Mucosa of stomach (tissue), 1 donor: ENCODE measurements at regions not wholly inside any gene's neighbourhood (a gene's known extent, or its start where the extent isn't known, plus 50 kb on each side); places are given as distances from the start of the nearest gene placed in this dataset.

ENCODE experiments used
- H3K27me3 ChIP-seq: one replicate; pipeline ENCODE4 v1.7.0; 2013; ENCODE audit warnings: mild to moderate bottlenecking, low read length; ENCODE audit not compliant: control insufficient read depth, insufficient read depth
- H3K36me3 ChIP-seq: one replicate; pipeline ENCODE4 v1.7.0; 2013; ENCODE audit warnings: low read length; ENCODE audit not compliant: control insufficient read depth, insufficient read depth
- H3K4me1 ChIP-seq: one replicate; pipeline ENCODE4 v1.7.0; 2013; ENCODE audit warnings: mild to moderate bottlenecking, low read length; ENCODE audit not compliant: control insufficient read depth, insufficient read depth
- H3K4me3 ChIP-seq: one replicate; pipeline ENCODE4 v1.7.0; 2013; ENCODE audit warnings: low read length
- H3K9ac ChIP-seq: one replicate; pipeline ENCODE4 v1.7.0; 2013; ENCODE audit warnings: mild to moderate bottlenecking, low read length, moderate library complexity
- H3K9me3 ChIP-seq: one replicate; pipeline ENCODE4 v1.7.0; 2013; ENCODE audit warnings: mild to moderate bottlenecking, low read length, moderate library complexity; ENCODE audit not compliant: control insufficient read depth
- donor health status: Pancreatic carcinoma.

DNA sequence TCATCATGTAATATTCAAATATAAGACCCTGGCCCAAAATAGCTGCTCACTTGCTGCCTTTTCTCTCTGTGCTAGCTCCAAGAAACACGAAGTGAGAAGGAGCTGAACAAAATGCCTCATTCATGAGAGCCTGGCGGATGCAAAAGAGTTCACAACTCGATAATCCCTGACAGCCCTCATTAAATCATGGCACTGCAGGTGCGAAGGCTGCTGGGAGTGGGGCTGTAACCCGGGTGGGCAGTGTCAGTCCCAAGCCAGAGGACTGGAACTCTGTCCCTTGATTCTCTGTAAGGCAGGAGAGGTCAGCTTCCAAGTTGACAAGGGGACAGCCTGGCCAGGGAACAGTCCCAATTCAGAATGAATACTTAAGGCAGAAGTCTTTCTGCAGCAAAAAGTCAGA lies 318.5 kb downstream of the CDC5L start:
- H3K9ac ChIP-seq: no peak overlapping the region
- no peaks in the 10 kb centered on the region for H3K27me3 ChIP-seq
- H3K4me3 ChIP-seq: no peak overlapping the region
- H3K4me1 ChIP-seq: no peaks in the 10 kb centered on the region
- H3K36me3 ChIP-seq: no peaks in the 10 kb centered on the region
- no peaks in the 10 kb centered on the region for H3K9me3 ChIP-seq

DNA sequence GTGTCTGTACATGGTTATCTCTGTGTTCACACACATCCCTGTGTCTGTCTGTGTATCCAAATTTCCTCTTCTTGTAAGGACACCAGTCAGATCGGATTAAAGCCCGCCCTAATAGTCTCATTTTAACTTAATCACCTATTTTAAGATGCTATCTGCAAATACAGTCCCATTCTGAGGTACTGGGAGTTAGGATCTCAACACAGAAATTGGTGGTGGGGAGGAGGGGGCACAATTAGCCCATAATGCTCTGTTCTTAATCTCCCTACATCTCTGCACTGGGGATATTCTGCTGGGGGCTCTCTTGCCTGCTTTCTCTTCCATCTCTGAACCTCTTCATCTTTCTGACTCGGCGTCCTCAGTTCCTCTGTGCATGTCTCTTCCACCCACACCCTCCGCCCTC lies 320.7 kb downstream of the CDC5L start:
- no peaks in the 10 kb centered on the region for H3K36me3 ChIP-seq
- no peaks in the 10 kb centered on the region for H3K9me3 ChIP-seq
- no peak overlapping the region for H3K4me3 ChIP-seq
- H3K27me3 ChIP-seq: no peaks in the 10 kb centered on the region
- H3K4me1 ChIP-seq: no peaks in the 10 kb centered on the region
- H3K9ac ChIP-seq: no peak overlapping the region

DNA sequence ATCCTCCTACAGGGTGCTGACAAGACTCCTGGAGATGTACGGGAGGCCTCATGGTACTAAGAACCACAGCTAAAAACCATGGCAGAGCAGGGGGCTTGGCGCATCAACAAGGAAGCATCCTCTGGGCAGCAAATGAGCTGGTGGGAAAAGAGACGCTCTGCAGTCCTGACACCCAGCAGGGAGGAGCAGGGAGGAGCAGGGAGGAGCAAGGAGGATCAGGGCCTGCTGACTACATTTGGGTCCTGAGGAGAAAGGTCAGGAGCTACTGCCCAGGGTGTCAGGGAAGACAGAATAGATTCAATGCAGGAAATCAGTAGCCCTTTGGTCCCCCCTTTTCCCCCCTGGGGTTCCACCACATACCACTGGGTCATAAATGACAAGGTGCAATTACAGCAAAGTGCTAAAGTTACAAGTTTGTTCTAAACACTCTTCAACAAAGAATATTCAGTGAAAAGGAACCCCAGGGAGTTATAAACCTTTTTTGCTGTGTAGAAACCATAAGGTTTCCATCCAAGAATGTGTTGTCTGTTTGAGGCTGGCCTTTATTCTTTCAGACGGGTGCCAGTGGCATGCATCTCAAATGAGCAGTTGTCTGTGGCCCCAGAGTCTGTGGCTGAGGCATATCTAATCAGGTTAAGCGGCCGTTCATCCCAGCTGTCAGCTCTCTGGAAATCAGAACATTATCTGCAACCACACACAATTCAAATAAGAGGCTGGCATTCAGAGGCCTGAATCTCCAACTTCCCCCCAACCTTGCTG lies 325.0 kb downstream of the CDC5L start:
- Histone ChIP-seq H3K4me1 (no peaks in the 10 kb centered on the region), H3K36me3 (no peaks in the 10 kb centered on the region), H3K9me3 (no peaks in the 10 kb centered on the region), H3K27me3 (no peaks in the 10 kb centered on the region), H3K9ac (no peak overlapping the region), H3K4me3 (no peak overlapping the region)

DNA sequence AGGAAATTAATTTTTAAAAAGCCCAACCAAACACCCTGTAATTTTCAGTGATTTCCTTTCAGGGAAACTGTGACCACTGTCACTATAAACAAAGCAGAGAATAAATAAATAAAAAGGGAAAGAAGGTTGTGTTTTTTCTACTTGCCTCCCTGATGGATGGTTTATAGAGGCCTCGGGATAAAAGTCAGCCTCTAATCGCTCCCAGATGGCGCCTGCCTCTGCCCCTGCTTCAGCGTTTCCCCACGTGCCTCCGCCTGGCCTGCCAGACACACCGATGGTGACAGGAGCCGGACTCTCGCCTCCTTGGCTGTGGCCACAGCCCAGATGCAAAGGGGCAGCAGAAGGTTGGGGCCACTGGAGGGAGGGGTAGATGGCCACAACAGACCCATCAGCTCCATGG lies 327.7 kb downstream of the CDC5L start:
- H3K4me1 ChIP-seq: no peaks in the 10 kb centered on the region
- H3K9me3 ChIP-seq: no peaks in the 10 kb centered on the region
- H3K36me3 ChIP-seq: no peaks in the 10 kb centered on the region
- H3K9ac ChIP-seq: no peak overlapping the region
- no peak overlapping the region for H3K4me3 ChIP-seq
- peaks cover 7% of the 10 kb centered on the region for H3K27me3 ChIP-seq

DNA sequence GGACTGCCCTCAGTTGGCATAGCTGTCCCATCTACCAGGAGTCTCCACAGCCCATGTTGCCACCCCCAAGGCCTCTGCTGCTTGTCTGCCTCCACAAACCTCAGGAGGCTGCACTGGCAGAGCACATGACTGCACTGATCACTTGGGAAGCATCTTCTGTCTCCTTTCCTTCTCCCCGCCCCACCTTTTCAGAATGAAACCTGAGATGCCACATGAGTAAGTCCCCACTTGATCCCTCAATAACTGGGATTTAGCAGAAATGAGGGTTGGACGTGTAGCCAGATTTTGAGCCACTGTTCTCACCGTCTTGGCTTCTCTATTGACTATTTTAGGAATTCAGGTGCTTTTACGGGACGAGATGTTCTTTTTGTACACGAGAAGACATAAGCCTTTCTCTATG lies 328.4 kb downstream of the CDC5L start:
- Histone ChIP-seq H3K4me3 (no peak overlapping the region), H3K4me1 (no peaks in the 10 kb centered on the region), H3K36me3 (no peaks in the 10 kb centered on the region), H3K27me3 (peaks cover 7% of the 10 kb centered on the region), H3K9ac (no peak overlapping the region), H3K9me3 (no peaks in the 10 kb centered on the region)

DNA sequence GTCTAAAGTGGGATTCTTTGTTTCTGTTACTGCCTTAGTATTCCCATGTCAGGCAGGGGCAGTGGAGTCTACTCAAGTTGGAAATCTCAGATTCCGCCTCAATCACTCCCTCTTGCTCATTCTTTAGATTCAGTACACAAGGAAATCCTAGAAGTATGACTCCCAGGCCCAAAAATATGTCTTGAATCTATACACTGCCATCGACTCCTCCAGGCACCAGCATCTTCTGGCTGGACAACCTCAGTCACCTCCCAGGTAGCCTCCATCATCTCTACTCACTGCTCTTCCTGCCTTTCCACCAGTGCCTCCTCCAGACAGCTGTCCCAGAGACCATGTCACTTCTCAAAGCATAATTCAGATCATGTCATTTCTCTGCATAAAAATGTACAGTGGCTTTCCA lies 329.9 kb downstream of the CDC5L start:
- H3K9me3 ChIP-seq: no peaks in the 10 kb centered on the region
- H3K36me3 ChIP-seq: no peaks in the 10 kb centered on the region
- H3K27me3 ChIP-seq: peaks cover 7% of the 10 kb centered on the region
- H3K4me1 ChIP-seq: no peaks in the 10 kb centered on the region
- H3K9ac ChIP-seq: no peak overlapping the region
- H3K4me3 ChIP-seq: no peak overlapping the region

DNA sequence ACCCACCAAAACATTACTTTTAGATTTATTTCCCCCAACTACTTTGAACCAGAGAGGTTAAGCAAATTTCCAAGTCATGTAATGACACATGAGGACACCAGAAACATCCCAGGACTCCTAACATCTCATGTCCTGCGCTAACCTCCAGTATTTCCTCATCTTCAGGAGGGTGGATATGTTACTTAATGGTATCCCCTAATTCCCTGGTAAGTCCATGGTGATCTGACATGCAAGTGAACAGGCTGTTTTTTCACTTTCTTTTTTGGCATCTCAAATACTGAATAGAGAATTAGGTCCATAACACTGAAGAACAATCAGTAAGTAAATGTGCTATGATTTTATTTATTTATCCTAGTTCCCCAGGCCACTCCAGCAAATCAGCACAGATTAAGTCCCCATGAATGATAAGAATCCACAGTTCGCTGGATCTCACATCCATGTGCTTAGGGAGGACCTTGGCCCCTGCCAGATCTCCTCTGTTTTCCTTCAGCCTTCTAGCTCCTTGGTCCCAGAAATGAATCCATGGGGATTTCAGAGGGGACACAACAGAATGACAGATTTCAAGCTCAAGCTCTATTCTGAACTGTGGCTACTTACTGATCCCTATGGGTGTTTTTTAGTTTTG lies 334.6 kb downstream of the CDC5L start:
- H3K36me3 ChIP-seq: no peaks in the 10 kb centered on the region
- H3K4me3 ChIP-seq: no peak overlapping the region
- peaks cover 11% of the 10 kb centered on the region for H3K27me3 ChIP-seq
- no peaks in the 10 kb centered on the region for H3K4me1 ChIP-seq
- no peaks in the 10 kb centered on the region for H3K9me3 ChIP-seq
- no peak overlapping the region for H3K9ac ChIP-seq

DNA sequence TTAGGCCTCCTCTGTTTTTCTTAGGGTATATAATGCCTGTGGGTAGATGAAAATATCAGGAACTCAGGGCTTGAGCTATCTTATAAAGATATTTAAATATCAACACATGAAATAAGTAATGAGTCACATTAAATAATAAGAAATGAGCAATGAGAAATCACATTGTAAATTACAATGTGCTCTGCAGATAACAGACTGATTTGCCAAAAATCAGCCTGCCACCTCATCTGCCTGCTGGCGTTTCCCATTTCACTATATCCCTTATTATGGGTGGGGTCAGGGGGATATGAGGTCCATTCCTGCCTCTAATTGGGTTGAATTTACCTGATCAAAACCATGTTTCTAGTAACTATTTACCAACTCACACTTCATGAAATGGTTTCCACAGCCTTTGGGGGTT lies 335.2 kb downstream of the CDC5L start:
- Histone ChIP-seq H3K4me3 (no peak overlapping the region), H3K27me3 (peaks cover 11% of the 10 kb centered on the region), H3K36me3 (no peaks in the 10 kb centered on the region), H3K9ac (no peak overlapping the region), H3K9me3 (no peaks in the 10 kb centered on the region), H3K4me1 (no peaks in the 10 kb centered on the region)

DNA sequence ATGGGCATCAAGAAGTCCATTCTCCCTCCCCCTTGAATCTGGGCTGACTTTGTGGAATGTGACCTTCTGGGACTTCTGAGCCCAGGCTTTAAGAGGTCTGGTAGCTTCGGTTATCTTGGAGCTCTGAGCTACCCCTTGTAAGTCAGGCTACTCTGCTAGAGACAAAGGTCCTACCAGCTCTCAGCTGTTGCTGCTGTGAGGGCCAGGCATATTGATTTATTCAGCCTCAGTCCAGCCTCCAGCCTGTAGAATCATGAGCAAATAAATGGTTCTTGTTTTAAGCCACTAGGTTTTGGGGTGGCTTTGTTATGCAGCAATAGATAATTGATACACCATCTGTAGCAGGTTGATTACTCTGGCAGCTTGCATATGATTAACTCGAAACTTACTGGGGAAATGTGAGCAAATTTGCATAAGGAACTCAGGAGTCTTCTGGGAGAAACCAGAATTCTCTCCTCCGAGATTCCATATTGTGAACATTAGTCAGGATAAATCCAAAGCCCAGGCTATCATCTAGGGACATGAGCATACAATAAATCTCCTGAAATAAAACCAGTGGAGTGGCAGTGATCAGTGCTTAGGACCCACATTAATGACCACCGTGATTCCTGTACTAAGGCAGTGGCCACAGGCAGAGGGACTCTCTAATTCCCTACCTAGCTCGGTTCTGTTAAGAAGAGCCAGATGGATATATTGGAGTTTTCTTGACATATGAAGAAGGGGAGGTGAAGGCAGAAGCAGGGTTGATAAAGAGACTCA lies 336.1 kb downstream of the CDC5L start:
- Histone ChIP-seq H3K4me3 (no peak overlapping the region), H3K9ac (no peak overlapping the region), H3K9me3 (no peaks in the 10 kb centered on the region), H3K27me3 (peaks cover 11% of the 10 kb centered on the region), H3K4me1 (no peaks in the 10 kb centered on the region), H3K36me3 (no peaks in the 10 kb centered on the region)

DNA sequence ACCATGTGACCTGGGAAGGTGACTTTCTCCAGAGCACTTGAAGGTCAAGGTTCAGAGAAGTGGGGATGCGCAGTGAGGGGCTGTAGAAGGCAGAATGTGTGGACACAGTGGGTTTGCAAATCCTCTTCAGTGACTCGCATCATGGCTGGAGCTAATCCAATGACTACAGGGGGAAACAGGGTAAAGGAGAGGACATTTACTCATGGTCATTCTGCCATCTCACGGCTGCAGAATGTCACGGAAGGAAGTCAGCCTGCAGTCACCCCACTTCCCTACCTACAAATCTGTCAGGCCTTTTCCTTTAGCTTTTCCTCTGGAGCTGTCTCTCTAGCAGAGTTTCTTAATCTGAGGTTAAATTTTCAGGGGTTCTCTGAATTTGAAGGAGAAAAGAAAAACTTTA lies 337.6 kb downstream of the CDC5L start:
- Histone ChIP-seq H3K27me3 (peaks cover 4% of the 10 kb centered on the region), H3K36me3 (no peaks in the 10 kb centered on the region), H3K9ac (no peak overlapping the region), H3K4me1 (no peaks in the 10 kb centered on the region), H3K9me3 (no peaks in the 10 kb centered on the region), H3K4me3 (no peak overlapping the region)

DNA sequence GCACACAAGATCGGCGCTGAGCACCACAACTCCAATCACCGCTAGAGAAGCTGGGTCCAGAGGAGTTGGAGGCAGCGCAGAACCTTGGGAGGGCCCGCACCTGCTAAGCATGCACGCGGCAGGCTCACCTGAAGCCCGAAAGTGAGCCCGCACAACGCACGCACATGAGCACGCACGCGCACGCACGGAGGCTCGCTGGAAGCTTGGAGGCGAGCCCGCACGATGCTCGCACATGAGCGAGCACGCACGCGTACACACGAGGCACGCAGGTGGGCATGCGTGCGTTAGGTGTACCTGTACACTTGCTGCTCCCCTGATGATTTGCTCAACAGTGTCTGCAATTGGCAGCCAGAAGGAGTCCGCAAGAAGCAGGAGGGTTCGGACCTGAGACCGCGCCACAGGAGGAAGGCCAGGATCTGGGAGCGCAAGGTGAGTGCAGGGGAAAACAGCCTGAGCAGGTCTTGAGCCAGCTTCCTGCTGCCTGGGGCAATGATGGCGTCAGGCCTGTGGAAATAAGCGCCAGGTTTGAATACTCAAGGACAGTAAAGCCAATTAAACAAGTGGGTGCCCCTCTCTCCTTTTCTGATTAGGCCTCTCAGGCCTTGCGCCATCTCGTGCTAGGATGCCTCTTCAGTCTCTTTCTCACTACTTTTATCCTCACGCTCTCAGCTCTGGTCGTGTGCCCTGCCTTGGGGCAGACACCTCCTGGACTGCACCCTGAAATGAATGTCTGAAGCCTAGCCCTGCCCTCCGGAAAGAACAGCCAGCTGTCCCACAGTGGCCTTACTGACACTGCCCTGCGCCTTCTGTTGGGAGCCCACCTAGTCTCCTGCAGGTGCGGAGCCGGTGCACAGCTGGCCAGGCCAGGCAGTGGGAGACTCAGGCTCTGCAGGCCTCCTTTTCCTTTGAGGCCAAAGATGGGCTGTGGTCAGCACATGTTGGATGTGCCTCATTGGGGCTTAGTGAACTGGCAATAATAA lies 340.4 kb downstream of the CDC5L start:
- Histone ChIP-seq H3K4me1 (no peaks in the 10 kb centered on the region), H3K27me3 (peaks cover 4% of the 10 kb centered on the region), H3K9ac (no peak overlapping the region), H3K4me3 (no peak overlapping the region), H3K36me3 (no peaks in the 10 kb centered on the region), H3K9me3 (no peaks in the 10 kb centered on the region)
